ENCODE measurements at regions not wholly inside any gene's neighbourhood (a gene's known extent, or its start where the extent isn't known, plus 50 kb on each side); places are given as distances from the start of the nearest gene placed in this dataset.

- intact Hi-C loops (cut with DNase I) = no loop called here
- DNase-seq = no peak
Measured at GRCh38 chr7:116083796-116084195, 53.2 kb upstream of the TFEC start.

GRCh38 chr7:116086547-116087045 lies 56.0 kb upstream of the TFEC start:
- DNase-seq = no peak
- intact Hi-C loops (cut with DNase I) = no loop called here

GRCh38 chr7:116087291-116087690 lies 56.7 kb upstream of the TFEC start:
- intact Hi-C loops (cut with DNase I) = no loop called here

GRCh38 chr7:116087984-116088383 lies 57.4 kb upstream of the TFEC start:
- intact Hi-C loops (cut with DNase I) = no loop called here
- no peak for DNase-seq

More at GRCh38 chr7:116087291-116087690, 56.7 kb upstream of the TFEC start:
- no peak for DNase-seq

GRCh38 chr7:116089293-116089692 lies 58.7 kb upstream of the TFEC start:
- intact Hi-C loops (cut with DNase I) = no loop called here
- no peak for DNase-seq

GRCh38 chr7:116093516-116094301 lies 63.1 kb upstream of the TFEC start:
- DNase-seq = no peak
- intact Hi-C loops (cut with DNase I) = no loop called here

GRCh38 chr7:116095396-116095795 lies 64.8 kb upstream of the TFEC start:
- intact Hi-C loops (cut with DNase I) = no loop called here
- no peak for DNase-seq

GRCh38 chr7:116097365-116098009 lies 66.9 kb upstream of the TFEC start:
- DNase-seq = no peak
- intact Hi-C loops (cut with DNase I) = no loop called here

- intact Hi-C loops (cut with DNase I) = no loop called here
- DNase-seq = no peak
Measured at GRCh38 chr7:116098175-116098574, 67.6 kb upstream of the TFEC start.

- intact Hi-C loops (cut with DNase I) = no loop called here
Measured at GRCh38 chr7:116100626-116101025, 70.1 kb upstream of the TFEC start.

GRCh38 chr7:116101704-116102103 lies 71.1 kb upstream of the TFEC start:
- no peak for DNase-seq
- intact Hi-C loops (cut with DNase I) = no loop called here

More at GRCh38 chr7:116100626-116101025, 70.1 kb upstream of the TFEC start:
- DNase-seq = no peak

GRCh38 chr7:116111475-116111874 lies 80.9 kb upstream of the TFEC start:
- intact Hi-C loops (cut with DNase I) = no loop called here
- DNase-seq = no peak

- intact Hi-C loops (cut with DNase I) = no loop called here
- no peak for DNase-seq
Measured at GRCh38 chr7:116113310-116113709, 82.7 kb upstream of the TFEC start.

- DNase-seq = no peak
- intact Hi-C loops (cut with DNase I) = no loop called here
Measured at GRCh38 chr7:116120839-116121238, 89.5 kb upstream of the TES start.

- intact Hi-C loops (cut with DNase I) = no loop called here
- DNase-seq = no peak
Measured at GRCh38 chr7:116122972-116123595, 87.3 kb upstream of the TES start.

- intact Hi-C loops (cut with DNase I) = no loop called here
Measured at GRCh38 chr7:116128139-116128538, 82.2 kb upstream of the TES start.

GRCh38 chr7:116135306-116135705 lies 75.0 kb upstream of the TES start:
- no peak for DNase-seq
- intact Hi-C loops (cut with DNase I) = no loop called here

More at GRCh38 chr7:116128139-116128538, 82.2 kb upstream of the TES start:
- no peak for DNase-seq

- intact Hi-C loops (cut with DNase I) = loop anchor here (2.0 kb wide), 1 partner anchor 98 kb away; no protein-coding TSS in a partner anchor
- no peak for DNase-seq
Measured at GRCh38 chr7:116138202-116138801, 72.0 kb upstream of the TES start.

GRCh38 chr7:116139007-116139406 lies 71.3 kb upstream of the TES start:
- DNase-seq = peak in 8 of 10 donors; percentile 11 to 85 (median 54)
- intact Hi-C loops (cut with DNase I) = loop anchor here (2.0 kb wide), 1 partner anchor 98 kb away; no protein-coding TSS in a partner anchor

GRCh38 chr7:116139807-116140206 lies 70.5 kb upstream of the TES start:
- no peak for DNase-seq
- intact Hi-C loops (cut with DNase I) = loop anchor here (2.0 kb wide), 1 partner anchor 97 kb away; no protein-coding TSS in a partner anchor

- DNase-seq = no peak
- intact Hi-C loops (cut with DNase I) = no loop called here
Measured at GRCh38 chr7:116142374-116142773, 68.0 kb upstream of the TES start.
